GM18526 (cell line): ENCODE measurements at regions not wholly inside any gene's neighbourhood (a gene's known extent, or its start where the extent isn't known, plus 50 kb on each side); places are given as distances from the start of the nearest gene placed in this dataset.

Experiments used
- POLR2A ChIP-seq: IDR thresholded peaks from 3 replicates; pipeline ENCODE4 v1.6.1; 2011; ENCODE audit not compliant: insufficient read length; ENCODE audit errors: extremely low read depth

GRCh38 chr1:173295391-173295790 is 88.3 kb upstream of the TNFSF4 start:
- no peak for TF ChIP-seq POLR2A

GRCh38 chr1:173295995-173296394 is 88.9 kb upstream of the TNFSF4 start:
- no peak for TF ChIP-seq POLR2A

GRCh38 chr1:173297798-173298391 is 90.8 kb upstream of the TNFSF4 start:
- no peak for TF ChIP-seq POLR2A

- no peak for TF ChIP-seq POLR2A
Measured at GRCh38 chr1:173300061-173301044, 93.2 kb upstream of the TNFSF4 start.

GRCh38 chr1:173301507-173301906 is 94.4 kb upstream of the TNFSF4 start:
- TF ChIP-seq POLR2A, result no peak

- TF ChIP-seq POLR2A, result no peak
Measured at GRCh38 chr1:173302366-173302765, 95.2 kb upstream of the TNFSF4 start.

GRCh38 chr1:173302890-173303829 is 96.0 kb upstream of the TNFSF4 start:
- no peak for TF ChIP-seq POLR2A

GRCh38 chr1:173303984-173304383 is 96.9 kb upstream of the TNFSF4 start:
- no peak for TF ChIP-seq POLR2A

GRCh38 chr1:173304529-173305227 is 97.5 kb upstream of the TNFSF4 start:
- no peak for TF ChIP-seq POLR2A

GRCh38 chr1:173307845-173308244 is 100.7 kb upstream of the TNFSF4 start:
- no peak for TF ChIP-seq POLR2A

- TF ChIP-seq POLR2A, result no peak
Measured at GRCh38 chr1:173314656-173315055, 107.5 kb upstream of the TNFSF4 start.

- no peak for TF ChIP-seq POLR2A
Measured at GRCh38 chr1:173315296-173315695, 108.2 kb upstream of the TNFSF4 start.

- TF ChIP-seq POLR2A, result no peak
Measured at GRCh38 chr1:173318788-173319187, 111.7 kb upstream of the TNFSF4 start.

- no peak for TF ChIP-seq POLR2A
Measured at GRCh38 chr1:173328961-173329360, 121.8 kb upstream of the TNFSF4 start.

- TF ChIP-seq POLR2A, result no peak
Measured at GRCh38 chr1:173329726-173330125, 122.6 kb upstream of the TNFSF4 start.
